Transverse colon (tissue), 3 donors: ENCODE measurements at regions not wholly inside any gene's neighbourhood (a gene's known extent, or its start where the extent isn't known, plus 50 kb on each side); places are given as distances from the start of the nearest gene placed in this dataset.

Experiments
- CTCF ChIP-seq, 5 experiments: fragments of 200-600 bp in 3 of 5; fragments of 450-650 bp in 2 of 5; sonication (generic) in 3 of 5; IDR thresholded peaks; 1 replicate in 2 of 5; 2 replicates in 3 of 5; pipeline ENCODE4 v1.5.1; 2016 to 2017; ENCODE audit warnings: antibody characterized with exemption in 5 of 5, inconsistent platforms in 3 of 5, mild to moderate bottlenecking in 2 of 5, moderate library complexity in 1 of 5
- POLR2A ChIP-seq: fragments of 450-650 bp; IDR thresholded peaks from one replicate; pipeline ENCODE4 v1.6.1; 2016; ENCODE audit warnings: antibody characterized with exemption, mild to moderate bottlenecking, moderate library complexity

GRCh38 chr2:100655936-100656534, 93.2 kb downstream of the PDCL3 start:
- no peak for TF ChIP-seq CTCF (IDR thresholded peaks at IDR 0.05)
- TF ChIP-seq POLR2A = no peak
